HepG2 (cell line): ENCODE measurements at regions not wholly inside any gene's neighbourhood (a gene's known extent, or its start where the extent isn't known, plus 50 kb on each side); places are given as distances from the start of the nearest gene placed in this dataset.

Experiments
- ARID3A ChIP-seq: IDR thresholded peaks from 2 replicates; pipeline ENCODE4 v1.6.1; 2012; ENCODE audit warnings: low read depth, low read length, improper control_type of control experiment
- ATF7-NPFF ChIP-seq: sonication (generic); formaldehyde crosslinking; IDR thresholded peaks from 2 replicates; pipeline ENCODE4 v1.8.1; 2023; ENCODE audit warnings: mild to moderate bottlenecking, low read depth, missing genetic modification reagents, moderate library complexity
- BRD4 ChIP-seq: sonication (generic); formaldehyde crosslinking; IDR thresholded peaks from 2 replicates; pipeline ENCODE4 v1.4.0; 2020; ENCODE audit warnings: missing genetic modification reagents
- HNF1A ChIP-seq, 2 experiments: sonication (generic) in 1 of 2; formaldehyde crosslinking in 1 of 2; IDR thresholded peaks; 2 replicates each; pipeline versions ENCODE4 v1.4.0 to v1.6.1; 2016 to 2020; ENCODE audit warnings: borderline replicate concordance in 1 of 2, low read depth in 1 of 2, mild to moderate bottlenecking in 1 of 2, missing genetic modification reagents in 1 of 2
- MZF1 ChIP-seq: sonication (generic); formaldehyde crosslinking; IDR thresholded peaks from 2 replicates; pipeline ENCODE4 v1.8.1; 2023; ENCODE audit warnings: mild to moderate bottlenecking, missing genetic modification reagents, borderline replicate concordance
- NFRKB ChIP-seq: fragments of 450-650 bp; IDR thresholded peaks from 2 replicates; pipeline ENCODE4 v1.6.1; 2017
- ZNF225 ChIP-seq: sonication (generic); formaldehyde crosslinking; IDR thresholded peaks from 2 replicates; pipeline ENCODE4 v1.4.0; 2020; ENCODE audit warnings: mild to moderate bottlenecking, missing genetic modification reagents
- ZNF264 ChIP-seq: sonication (generic); formaldehyde crosslinking; IDR thresholded peaks from 2 replicates; pipeline ENCODE4 v1.4.0; 2020; ENCODE audit warnings: missing genetic modification reagents
- ZNF761 ChIP-seq: sonication (generic); formaldehyde crosslinking; conservative IDR thresholded peaks from 2 replicates; pipeline ENCODE4 v1.4.0; 2020; ENCODE audit warnings: mild to moderate bottlenecking, missing genetic modification reagents
- TF ChIP-seq, protein P1 (sequence below): sonication (generic); formaldehyde crosslinking; IDR thresholded peaks from 2 replicates; pipeline ENCODE4 v1.4.0; 2020; ENCODE audit warnings: missing genetic modification reagents, borderline replicate concordance
- TF ChIP-seq, protein P2 (sequence below): sonication (generic); formaldehyde crosslinking; IDR thresholded peaks from 2 replicates; pipeline ENCODE4 v1.4.0; 2020; ENCODE audit warnings: mild to moderate bottlenecking, missing genetic modification reagents, borderline replicate concordance
- TF ChIP-seq, protein P3 (sequence below), 2 experiments: fragments of 450-650 bp in 1 of 2; sonication (generic) in 1 of 2; formaldehyde crosslinking; IDR thresholded peaks; 2 replicates each; pipeline versions ENCODE4 v1.5.0 to v1.8.0; 2020 to 2022; ENCODE audit warnings: mild to moderate bottlenecking in 1 of 2, missing genetic modification reagents in 1 of 2

GRCh38 chrY:19577250-19577649 is 167.3 kb downstream of the KDM5D start (continued):
- TF ChIP-seq HNF1A (IDR thresholded peaks at IDR 0.05; ENCODE audit: low read depth) (no peak), HNF1A (CRISPR knock-in tag; IDR thresholded peaks at IDR 0.05; ENCODE audit: borderline replicate concordance) (peak; percentile 84), NFRKB (no peak), ZNF761 (no peak), ARID3A (no peak), ATF7-NPFF (CRISPR knock-in tag) (no peak), BRD4 (CRISPR knock-in tag) (no peak), ZNF225 (CRISPR knock-in tag) (no peak), MZF1 (CRISPR knock-in tag) (no peak), ZNF264 (CRISPR knock-in tag) (no peak)
- TF ChIP-seq, protein P1, sequence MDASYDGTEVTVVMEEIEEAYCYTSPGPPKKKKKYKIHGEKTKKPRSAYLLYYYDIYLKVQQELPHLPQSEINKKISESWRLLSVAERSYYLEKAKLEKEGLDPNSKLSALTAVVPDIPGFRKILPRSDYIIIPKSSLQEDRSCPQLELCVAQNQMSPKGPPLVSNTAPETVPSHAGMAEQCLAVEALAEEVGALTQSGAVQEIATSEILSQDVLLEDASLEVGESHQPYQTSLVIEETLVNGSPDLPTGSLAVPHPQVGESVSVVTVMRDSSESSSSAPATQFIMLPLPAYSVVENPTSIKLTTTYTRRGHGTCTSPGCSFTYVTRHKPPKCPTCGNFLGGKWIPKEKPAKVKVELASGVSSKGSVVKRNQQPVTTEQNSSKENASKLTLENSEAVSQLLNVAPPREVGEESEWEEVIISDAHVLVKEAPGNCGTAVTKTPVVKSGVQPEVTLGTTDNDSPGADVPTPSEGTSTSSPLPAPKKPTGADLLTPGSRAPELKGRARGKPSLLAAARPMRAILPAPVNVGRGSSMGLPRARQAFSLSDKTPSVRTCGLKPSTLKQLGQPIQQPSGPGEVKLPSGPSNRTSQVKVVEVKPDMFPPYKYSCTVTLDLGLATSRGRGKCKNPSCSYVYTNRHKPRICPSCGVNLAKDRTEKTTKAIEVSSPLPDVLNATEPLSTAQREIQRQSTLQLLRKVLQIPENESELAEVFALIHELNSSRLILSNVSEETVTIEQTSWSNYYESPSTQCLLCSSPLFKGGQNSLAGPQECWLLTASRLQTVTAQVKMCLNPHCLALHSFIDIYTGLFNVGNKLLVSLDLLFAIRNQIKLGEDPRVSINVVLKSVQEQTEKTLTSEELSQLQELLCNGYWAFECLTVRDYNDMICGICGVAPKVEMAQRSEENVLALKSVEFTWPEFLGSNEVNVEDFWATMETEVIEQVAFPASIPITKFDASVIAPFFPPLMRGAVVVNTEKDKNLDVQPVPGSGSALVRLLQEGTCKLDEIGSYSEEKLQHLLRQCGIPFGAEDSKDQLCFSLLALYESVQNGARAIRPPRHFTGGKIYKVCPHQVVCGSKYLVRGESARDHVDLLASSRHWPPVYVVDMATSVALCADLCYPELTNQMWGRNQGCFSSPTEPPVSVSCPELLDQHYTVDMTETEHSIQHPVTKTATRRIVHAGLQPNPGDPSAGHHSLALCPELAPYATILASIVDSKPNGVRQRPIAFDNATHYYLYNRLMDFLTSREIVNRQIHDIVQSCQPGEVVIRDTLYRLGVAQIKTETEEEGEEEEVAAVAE (CRISPR knock-in tag), result no peak
- TF ChIP-seq, protein P2, sequence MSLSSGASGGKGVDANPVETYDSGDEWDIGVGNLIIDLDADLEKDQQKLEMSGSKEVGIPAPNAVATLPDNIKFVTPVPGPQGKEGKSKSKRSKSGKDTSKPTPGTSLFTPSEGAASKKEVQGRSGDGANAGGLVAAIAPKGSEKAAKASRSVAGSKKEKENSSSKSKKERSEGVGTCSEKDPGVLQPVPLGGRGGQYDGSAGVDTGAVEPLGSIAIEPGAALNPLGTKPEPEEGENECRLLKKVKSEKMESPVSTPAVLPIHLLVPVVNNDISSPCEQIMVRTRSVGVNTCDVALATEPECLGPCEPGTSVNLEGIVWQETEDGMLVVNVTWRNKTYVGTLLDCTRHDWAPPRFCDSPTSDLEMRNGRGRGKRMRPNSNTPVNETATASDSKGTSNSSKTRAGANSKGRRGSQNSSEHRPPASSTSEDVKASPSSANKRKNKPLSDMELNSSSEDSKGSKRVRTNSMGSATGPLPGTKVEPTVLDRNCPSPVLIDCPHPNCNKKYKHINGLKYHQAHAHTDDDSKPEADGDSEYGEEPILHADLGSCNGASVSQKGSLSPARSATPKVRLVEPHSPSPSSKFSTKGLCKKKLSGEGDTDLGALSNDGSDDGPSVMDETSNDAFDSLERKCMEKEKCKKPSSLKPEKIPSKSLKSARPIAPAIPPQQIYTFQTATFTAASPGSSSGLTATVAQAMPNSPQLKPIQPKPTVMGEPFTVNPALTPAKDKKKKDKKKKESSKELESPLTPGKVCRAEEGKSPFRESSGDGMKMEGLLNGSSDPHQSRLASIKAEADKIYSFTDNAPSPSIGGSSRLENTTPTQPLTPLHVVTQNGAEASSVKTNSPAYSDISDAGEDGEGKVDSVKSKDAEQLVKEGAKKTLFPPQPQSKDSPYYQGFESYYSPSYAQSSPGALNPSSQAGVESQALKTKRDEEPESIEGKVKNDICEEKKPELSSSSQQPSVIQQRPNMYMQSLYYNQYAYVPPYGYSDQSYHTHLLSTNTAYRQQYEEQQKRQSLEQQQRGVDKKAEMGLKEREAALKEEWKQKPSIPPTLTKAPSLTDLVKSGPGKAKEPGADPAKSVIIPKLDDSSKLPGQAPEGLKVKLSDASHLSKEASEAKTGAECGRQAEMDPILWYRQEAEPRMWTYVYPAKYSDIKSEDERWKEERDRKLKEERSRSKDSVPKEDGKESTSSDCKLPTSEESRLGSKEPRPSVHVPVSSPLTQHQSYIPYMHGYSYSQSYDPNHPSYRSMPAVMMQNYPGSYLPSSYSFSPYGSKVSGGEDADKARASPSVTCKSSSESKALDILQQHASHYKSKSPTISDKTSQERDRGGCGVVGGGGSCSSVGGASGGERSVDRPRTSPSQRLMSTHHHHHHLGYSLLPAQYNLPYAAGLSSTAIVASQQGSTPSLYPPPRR (CRISPR knock-in tag), result no peak
- TF ChIP-seq, protein P3, sequence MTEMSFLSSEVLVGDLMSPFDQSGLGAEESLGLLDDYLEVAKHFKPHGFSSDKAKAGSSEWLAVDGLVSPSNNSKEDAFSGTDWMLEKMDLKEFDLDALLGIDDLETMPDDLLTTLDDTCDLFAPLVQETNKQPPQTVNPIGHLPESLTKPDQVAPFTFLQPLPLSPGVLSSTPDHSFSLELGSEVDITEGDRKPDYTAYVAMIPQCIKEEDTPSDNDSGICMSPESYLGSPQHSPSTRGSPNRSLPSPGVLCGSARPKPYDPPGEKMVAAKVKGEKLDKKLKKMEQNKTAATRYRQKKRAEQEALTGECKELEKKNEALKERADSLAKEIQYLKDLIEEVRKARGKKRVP (CRISPR knock-in tag; IDR thresholded peaks at IDR 0.05), result no peak
